CD14-positive monocyte (primary cell): ENCODE measurements at regions not wholly inside any gene's neighbourhood (a gene's known extent, or its start where the extent isn't known, plus 50 kb on each side); places are given as distances from the start of the nearest gene placed in this dataset.

Experiments used
- DNase-seq, 3 donors: peaks; one replicate each; pipeline ENCODE4 v3.0.0-alpha.2; 2011 to 2022
- H2AFZ ChIP-seq: 2 replicates; pipeline ENCODE4 v1.6.0; 2012; ENCODE audit warnings: mild to moderate bottlenecking, low read depth, low read length, inconsistent platforms; ENCODE audit not compliant: insufficient read depth, poor library complexity, severe bottlenecking
- H3K27ac ChIP-seq, 2 donors: 1 replicate in 1 of 2; 2 replicates in 1 of 2; pipeline ENCODE4 v1.5.1; 2012 to 2013; ENCODE audit warnings: low read length in 2 of 2, control low read depth in 1 of 2, inconsistent platforms in 1 of 2, low read depth in 1 of 2, mild to moderate bottlenecking in 1 of 2
- H3K27me3 ChIP-seq, 2 donors: one replicate each; pipeline versions ENCODE4 v1.6.0 to v1.6.1; 2011 to 2013; ENCODE audit warnings: low read length in 2 of 2; ENCODE audit not compliant: control insufficient read depth in 2 of 2, insufficient read depth in 2 of 2
- H3K36me3 ChIP-seq, 2 donors: replicated peaks in 1 of 2; 1 replicate in 1 of 2; 2 replicates in 1 of 2; pipeline versions ENCODE4 v1.5.1 to v1.6.1; 2012 to 2013; ENCODE audit warnings: low read length in 2 of 2, control low read depth in 1 of 2, inconsistent platforms in 1 of 2, mild to moderate bottlenecking in 1 of 2; ENCODE audit not compliant: insufficient read depth in 2 of 2, control insufficient read depth in 1 of 2
- H3K4me1 ChIP-seq, 2 donors: 1 replicate in 1 of 2; 2 replicates in 1 of 2; pipeline versions ENCODE4 v1.5.1 to v1.6.1; 2012 to 2013; ENCODE audit warnings: low read length in 2 of 2, control low read depth in 1 of 2, inconsistent platforms in 1 of 2, mild to moderate bottlenecking in 1 of 2, moderate library complexity in 1 of 2; ENCODE audit not compliant: insufficient read depth in 2 of 2, control insufficient read depth in 1 of 2
- H3K4me2 ChIP-seq: replicated peaks from 2 replicates; pipeline ENCODE3; 2012; ENCODE audit warnings: low read length, moderate library complexity, mild to moderate bottlenecking; ENCODE audit not compliant: poor library complexity, severe bottlenecking; ENCODE audit errors: extremely low read depth
- H3K4me3 ChIP-seq, 3 experiments: fragments of 200-600 bp in 1 of 3; sonication (generic) in 1 of 3; replicated peaks in 1 of 3; 1 replicate in 2 of 3; 2 replicates in 1 of 3; pipeline ENCODE4 v1.5.1; 2011 to 2013; ENCODE audit warnings: low read length in 3 of 3, mild to moderate bottlenecking in 3 of 3, control low read depth in 2 of 3, low read depth in 2 of 3, inconsistent platforms in 1 of 3, moderate library complexity in 1 of 3
- H3K79me2 ChIP-seq: 2 replicates; pipeline ENCODE4 v1.6.0; 2012; ENCODE audit warnings: mild to moderate bottlenecking, control low read depth, inconsistent platforms, low read length, moderate library complexity; ENCODE audit not compliant: insufficient read depth
- H3K9ac ChIP-seq: 2 replicates; pipeline ENCODE4 v1.6.0; 2017; ENCODE audit warnings: low read length, mild to moderate bottlenecking; ENCODE audit not compliant: insufficient read depth, poor library complexity, severe bottlenecking
- H3K9me3 ChIP-seq, 2 donors: replicated peaks in 1 of 2; 1 replicate in 1 of 2; 2 replicates in 1 of 2; pipeline versions ENCODE4 v1.5.1 to v1.6.1; 2012 to 2013; ENCODE audit warnings: low read length in 2 of 2, control low read depth in 1 of 2; ENCODE audit not compliant: control insufficient read depth in 1 of 2, insufficient read depth in 1 of 2
- H4K20me1 ChIP-seq: 2 replicates; pipeline ENCODE4 v1.6.0; 2012; ENCODE audit warnings: mild to moderate bottlenecking, low read length, control low read depth, moderate library complexity; ENCODE audit not compliant: insufficient read depth
- H3K27ac Mint-ChIP-seq, 7 donors: one replicate each; pipeline ENCODE4 v1.8.0; 2020; ENCODE audit warnings: mild to moderate bottlenecking in 7 of 7, mixed read lengths in 7 of 7, moderate library complexity in 6 of 7, inconsistent platforms in 2 of 7
- H3K27me3 Mint-ChIP-seq, 3 donors: one replicate each; pipeline ENCODE4 v1.8.0; 2021 to 2022; ENCODE audit warnings: low read depth in 3 of 3, mild to moderate bottlenecking in 3 of 3, mixed read lengths in 3 of 3, moderate library complexity in 3 of 3, inconsistent platforms in 1 of 3
- H3K36me3 Mint-ChIP-seq, 2 donors: one replicate each; pipeline ENCODE4 v1.8.0; 2020; ENCODE audit warnings: mixed read lengths in 2 of 2, inconsistent platforms in 1 of 2, mild to moderate bottlenecking in 1 of 2
- H3K4me1 Mint-ChIP-seq: one replicate; pipeline ENCODE4 v1.8.0; 2020; ENCODE audit warnings: mild to moderate bottlenecking, mixed read lengths
- H3K4me3 Mint-ChIP-seq, 2 donors: one replicate each; pipeline ENCODE4 v1.8.0; 2020; ENCODE audit warnings: mild to moderate bottlenecking in 2 of 2, mixed read lengths in 2 of 2, moderate library complexity in 1 of 2
- H3K9me3 Mint-ChIP-seq, 7 donors: one replicate each; pipeline ENCODE4 v1.8.0; 2020 to 2022; ENCODE audit warnings: mixed read lengths in 7 of 7, mild to moderate bottlenecking in 6 of 7, moderate library complexity in 6 of 7, inconsistent platforms in 2 of 7
- WGBS: methylation state at CpG from one replicate; pipeline ENCODE4 v1.1.5; 2013; ENCODE audit warnings: missing lambda C conversion rate; ENCODE audit not compliant: insufficient coverage; 5-methylcytosine and 5-hydroxymethylcytosine counted together
- intact Hi-C, 2 donors: fragments of 100-400 bp; cut with micrococcal nuclease; formaldehyde crosslinking; loops; one replicate each; pipeline versions ENCODE4 v1.15.0 to v1.15.1; 2023
- TF ChIP-seq, protein P1 (sequence below): fragments of 200-600 bp; IDR thresholded peaks from one replicate; pipeline ENCODE4 v1.8.0; 2022; ENCODE audit warnings: antibody characterized with exemption, mild to moderate bottlenecking

DNA sequence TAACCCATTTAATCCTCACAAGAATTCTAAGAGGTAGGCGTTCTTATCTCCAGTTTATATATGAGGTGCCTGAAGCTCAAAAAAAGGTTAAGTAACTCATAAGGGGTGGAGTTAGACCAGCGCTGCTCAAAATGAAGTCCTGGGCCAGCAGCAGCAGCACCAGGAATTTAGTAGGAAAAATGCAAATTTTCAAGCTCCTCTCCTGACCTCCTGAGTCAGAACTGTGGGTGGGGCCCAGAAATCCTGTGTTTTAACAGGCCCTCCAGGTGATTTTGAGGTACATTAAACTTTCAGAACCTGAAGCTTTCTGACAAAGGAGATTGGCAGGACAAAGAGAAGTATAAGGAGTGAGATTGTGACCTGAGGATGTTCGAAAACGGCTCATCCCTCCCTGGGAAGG lies 66.0 kb upstream of the CCDC85A start:
- no peak overlapping the region for H3K27ac Mint-ChIP-seq
- Histone ChIP-seq H2AFZ (no peak overlapping the region), H3K27me3 (no peaks in the 10 kb centered on the region), H3K4me3 (no peak overlapping the region), H3K9ac (no peak overlapping the region), H3K79me2 (no peaks in the 10 kb centered on the region), H4K20me1 (no peaks in the 10 kb centered on the region), H3K4me1 (no peaks in the 10 kb centered on the region), H3K9me3 (no peaks in the 10 kb centered on the region), H3K27ac (no peak overlapping the region), H3K4me2 (no peak overlapping the region), H3K36me3 (no peaks in the 10 kb centered on the region)
- H3K9me3 Mint-ChIP-seq = peaks cover 0 to 5% (median 0%) of the 10 kb centered on the region in 7 donors
- intact Hi-C loops = no loop called here
- H3K4me1 Mint-ChIP-seq = no peaks in the 10 kb centered on the region
- no peak overlapping the region for H3K4me3 Mint-ChIP-seq
- DNase-seq = no peak
- no CpG with 5 or more reads among the region's 4 CpGs for WGBS
- TF ChIP-seq, protein P1, sequence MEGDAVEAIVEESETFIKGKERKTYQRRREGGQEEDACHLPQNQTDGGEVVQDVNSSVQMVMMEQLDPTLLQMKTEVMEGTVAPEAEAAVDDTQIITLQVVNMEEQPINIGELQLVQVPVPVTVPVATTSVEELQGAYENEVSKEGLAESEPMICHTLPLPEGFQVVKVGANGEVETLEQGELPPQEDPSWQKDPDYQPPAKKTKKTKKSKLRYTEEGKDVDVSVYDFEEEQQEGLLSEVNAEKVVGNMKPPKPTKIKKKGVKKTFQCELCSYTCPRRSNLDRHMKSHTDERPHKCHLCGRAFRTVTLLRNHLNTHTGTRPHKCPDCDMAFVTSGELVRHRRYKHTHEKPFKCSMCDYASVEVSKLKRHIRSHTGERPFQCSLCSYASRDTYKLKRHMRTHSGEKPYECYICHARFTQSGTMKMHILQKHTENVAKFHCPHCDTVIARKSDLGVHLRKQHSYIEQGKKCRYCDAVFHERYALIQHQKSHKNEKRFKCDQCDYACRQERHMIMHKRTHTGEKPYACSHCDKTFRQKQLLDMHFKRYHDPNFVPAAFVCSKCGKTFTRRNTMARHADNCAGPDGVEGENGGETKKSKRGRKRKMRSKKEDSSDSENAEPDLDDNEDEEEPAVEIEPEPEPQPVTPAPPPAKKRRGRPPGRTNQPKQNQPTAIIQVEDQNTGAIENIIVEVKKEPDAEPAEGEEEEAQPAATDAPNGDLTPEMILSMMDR = no peak
- H3K27me3 Mint-ChIP-seq = peaks cover 1 to 5% (median 2%) of the 10 kb centered on the region in 3 donors
- H3K36me3 Mint-ChIP-seq = no peaks in the 10 kb centered on the region

DNA sequence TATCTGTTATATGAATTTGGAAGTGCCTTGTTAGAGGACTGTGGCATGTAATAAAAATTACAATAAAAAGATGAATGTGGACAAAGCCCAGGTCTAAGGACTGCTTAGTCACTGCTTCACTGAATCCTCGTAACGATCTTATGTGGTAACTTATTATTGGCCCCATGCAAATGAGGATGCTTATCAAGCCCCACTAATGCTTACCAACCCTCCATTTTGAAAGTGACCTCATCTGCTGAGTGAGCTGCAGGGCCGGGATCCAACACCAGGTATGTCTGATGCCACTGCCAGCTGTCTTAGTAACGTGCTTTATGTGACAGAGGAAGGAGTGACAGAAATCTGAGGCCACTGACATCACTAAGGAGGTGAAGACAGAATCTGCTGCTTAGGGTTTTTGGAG lies 65.3 kb upstream of the CCDC85A start:
- no peaks in the 10 kb centered on the region for H3K9me3 ChIP-seq
- H3K36me3 ChIP-seq = no peaks in the 10 kb centered on the region
- no peaks in the 10 kb centered on the region for H3K4me1 Mint-ChIP-seq
- H3K4me1 ChIP-seq = no peaks in the 10 kb centered on the region
- H2AFZ ChIP-seq = no peak overlapping the region
- intact Hi-C loops = no loop called here
- H3K4me2 ChIP-seq = no peak overlapping the region
- H3K4me3 ChIP-seq = no peak overlapping the region
- H3K27ac ChIP-seq = no peak overlapping the region
- H3K36me3 Mint-ChIP-seq = no peaks in the 10 kb centered on the region
- H4K20me1 ChIP-seq = no peaks in the 10 kb centered on the region
- peaks cover 1 to 5% (median 5%) of the 10 kb centered on the region in 3 donors for H3K27me3 Mint-ChIP-seq
- no peak overlapping the region for H3K9ac ChIP-seq
- H3K9me3 Mint-ChIP-seq = peaks cover 0 to 5% (median 0%) of the 10 kb centered on the region in 7 donors
- H3K79me2 ChIP-seq = no peaks in the 10 kb centered on the region
- TF ChIP-seq, protein P1 = no peak
- 96% methylated on average over 3 of the region's 4 CpGs for WGBS
- H3K27me3 ChIP-seq = no peaks in the 10 kb centered on the region
- H3K4me3 Mint-ChIP-seq = no peak overlapping the region
- DNase-seq = no peak
- peak overlapping the region in 1 of 7 donors; percentile 37 for H3K27ac Mint-ChIP-seq
